22Rv1 (cell line): ENCODE measurements at regions not wholly inside any gene's neighbourhood (a gene's known extent, or its start where the extent isn't known, plus 50 kb on each side); places are given as distances from the start of the nearest gene placed in this dataset.

Experiments used
- CTCF ChIP-seq: fragments of 450-650 bp; IDR thresholded peaks from 2 replicates; pipeline ENCODE4 v1.5.1; 2017; ENCODE audit warnings: mild to moderate bottlenecking
- ZFX ChIP-seq: fragments of 450-650 bp; IDR thresholded peaks from 2 replicates; pipeline ENCODE4 v1.6.1; 2017; ENCODE audit warnings: antibody characterized with exemption, borderline replicate concordance

GRCh38 chr7:46202379-46202778 is 281.3 kb upstream of the IGFBP3 start:
- no peak for TF ChIP-seq ZFX
- no peak for TF ChIP-seq CTCF
